GM19025 (cell line): ENCODE measurements at regions not wholly inside any gene's neighbourhood (a gene's known extent, or its start where the extent isn't known, plus 50 kb on each side); places are given as distances from the start of the nearest gene placed in this dataset.

Experiments used
- ATAC-seq: cut with Tn5 transposase; IDR thresholded peaks from one replicate; pipeline ENCODE4 v1.9.1; 2021; ENCODE audit warnings: mild to moderate bottlenecking, low read depth, moderate library complexity; ENCODE audit not compliant: unreplicated experiment

- no peak for ATAC-seq
Measured at GRCh38 chr10:85508159-85508558, 858.4 kb downstream of the GRID1 start.

GRCh38 chr10:85510682-85511081, 855.9 kb downstream of the GRID1 start:
- no peak for ATAC-seq

GRCh38 chr10:85513436-85513835, 853.2 kb downstream of the GRID1 start:
- ATAC-seq, result no peak

GRCh38 chr10:85515316-85515715, 851.3 kb downstream of the GRID1 start:
- ATAC-seq, result no peak

GRCh38 chr10:85524001-85524666, 842.5 kb downstream of the GRID1 start:
- ATAC-seq, result no peak

GRCh38 chr10:85527616-85528317, 838.8 kb downstream of the GRID1 start:
- ATAC-seq, result no peak

- no peak for ATAC-seq
Measured at GRCh38 chr10:85528318-85528652, 838.3 kb downstream of the GRID1 start.

- ATAC-seq, result no peak
Measured at GRCh38 chr10:85531706-85532105, 834.9 kb downstream of the GRID1 start.

GRCh38 chr10:85532773-85533172, 833.8 kb downstream of the GRID1 start:
- no peak for ATAC-seq

- ATAC-seq, result no peak
Measured at GRCh38 chr10:85535926-85536325, 830.7 kb downstream of the GRID1 start.

- no peak for ATAC-seq
Measured at GRCh38 chr10:85537561-85537960, 829.0 kb downstream of the GRID1 start.

GRCh38 chr10:85538601-85539000, 828.0 kb downstream of the GRID1 start:
- ATAC-seq, result no peak

- no peak for ATAC-seq
Measured at GRCh38 chr10:85542152-85542551, 824.4 kb downstream of the GRID1 start.

GRCh38 chr10:85542936-85543730, 823.5 kb downstream of the GRID1 start:
- no peak for ATAC-seq

- no peak for ATAC-seq
Measured at GRCh38 chr10:85544956-85545355, 821.6 kb downstream of the GRID1 start.

- no peak for ATAC-seq
Measured at GRCh38 chr10:85545874-85546273, 820.7 kb downstream of the GRID1 start.

GRCh38 chr10:85547460-85548023, 819.1 kb downstream of the GRID1 start:
- no peak for ATAC-seq

- ATAC-seq, result peak; percentile 82
Measured at GRCh38 chr10:85548034-85548433, 818.6 kb downstream of the GRID1 start.
